GM12873 (cell line): ENCODE measurements at regions not wholly inside any gene's neighbourhood (a gene's known extent, or its start where the extent isn't known, plus 50 kb on each side); places are given as distances from the start of the nearest gene placed in this dataset.

ENCODE experiments used
- CTCF ChIP-seq: IDR thresholded peaks from 2 replicates; pipeline ENCODE4 v1.5.1; 2012; ENCODE audit warnings: low read depth, mild to moderate bottlenecking, moderate library complexity, low read length, control low read depth; ENCODE audit not compliant: insufficient read depth; ENCODE audit errors: missing control alignments

- no peak for TF ChIP-seq CTCF
Measured at GRCh38 chr5:62708481-62709325, 130.1 kb downstream of the LRRC70 start.

- TF ChIP-seq CTCF: no peak
Measured at GRCh38 chr5:62707563-62707962, 128.9 kb downstream of the LRRC70 start.

GRCh38 chr5:62707131-62707530 lies 128.5 kb downstream of the LRRC70 start:
- TF ChIP-seq CTCF: no peak

GRCh38 chr5:62705022-62705421 lies 126.4 kb downstream of the LRRC70 start:
- no peak for TF ChIP-seq CTCF

GRCh38 chr5:62702126-62702525 lies 123.5 kb downstream of the LRRC70 start:
- TF ChIP-seq CTCF: no peak

- no peak for TF ChIP-seq CTCF
Measured at GRCh38 chr5:62701036-62701435, 122.4 kb downstream of the LRRC70 start.

GRCh38 chr5:62698756-62699155 lies 120.1 kb downstream of the LRRC70 start:
- no peak for TF ChIP-seq CTCF
